HG02759 (cell line): ENCODE measurements at regions not wholly inside any gene's neighbourhood (a gene's known extent, or its start where the extent isn't known, plus 50 kb on each side); places are given as distances from the start of the nearest gene placed in this dataset.

Experiments used
- ATAC-seq: cut with Tn5 transposase; IDR thresholded peaks from one replicate; pipeline ENCODE4 v1.9.1; 2021; ENCODE audit warnings: mild to moderate bottlenecking, moderate library complexity; ENCODE audit not compliant: unreplicated experiment

DNA sequence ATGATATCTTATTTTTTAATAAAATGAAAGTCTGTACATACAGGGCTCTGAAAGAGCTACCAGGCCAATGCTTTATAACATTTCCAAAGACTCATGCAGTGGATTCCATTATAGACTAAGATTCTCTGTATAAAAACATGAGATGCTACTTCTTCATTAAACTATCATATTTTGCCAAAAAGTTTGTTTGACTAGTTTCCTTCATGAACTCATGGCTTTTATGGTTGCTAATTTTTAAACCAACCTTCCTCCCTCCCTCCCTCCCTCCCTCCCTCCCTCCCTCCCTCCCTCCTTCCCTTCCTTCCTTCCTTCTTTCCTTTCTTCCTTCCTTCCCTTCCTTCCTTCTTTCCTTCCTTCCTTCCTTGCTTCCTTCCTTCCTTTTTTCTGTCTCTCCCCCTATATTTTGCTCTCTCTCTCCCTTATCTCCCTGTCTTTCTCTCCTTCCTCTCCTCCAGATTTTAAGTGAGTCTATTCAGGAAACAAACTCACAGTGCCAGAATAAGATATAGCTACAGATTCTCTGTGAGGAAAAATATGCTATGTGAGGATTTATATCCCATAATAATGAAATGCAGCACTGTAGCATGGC, 961.5 kb upstream of the ZEB2 start:
- no peak for ATAC-seq

DNA sequence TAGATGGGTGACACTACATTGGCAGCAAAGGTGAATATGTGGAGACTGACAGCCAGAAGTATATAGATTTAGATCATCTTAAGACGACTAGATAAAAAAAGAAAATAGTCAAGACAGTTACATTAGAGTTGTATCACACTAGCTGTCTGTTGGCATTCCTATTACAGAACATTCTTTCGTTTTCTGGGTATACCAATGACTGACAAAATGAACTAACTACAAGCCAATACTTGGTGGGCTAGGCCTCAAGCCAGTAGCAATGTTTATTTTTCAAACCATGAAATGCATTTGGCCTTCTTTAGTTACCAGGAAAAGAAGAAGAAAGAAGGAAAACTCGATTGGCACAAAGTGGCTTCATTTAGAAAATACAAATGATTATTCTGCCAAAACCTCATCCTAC, 944.9 kb upstream of the ZEB2 start:
- ATAC-seq = no peak

DNA sequence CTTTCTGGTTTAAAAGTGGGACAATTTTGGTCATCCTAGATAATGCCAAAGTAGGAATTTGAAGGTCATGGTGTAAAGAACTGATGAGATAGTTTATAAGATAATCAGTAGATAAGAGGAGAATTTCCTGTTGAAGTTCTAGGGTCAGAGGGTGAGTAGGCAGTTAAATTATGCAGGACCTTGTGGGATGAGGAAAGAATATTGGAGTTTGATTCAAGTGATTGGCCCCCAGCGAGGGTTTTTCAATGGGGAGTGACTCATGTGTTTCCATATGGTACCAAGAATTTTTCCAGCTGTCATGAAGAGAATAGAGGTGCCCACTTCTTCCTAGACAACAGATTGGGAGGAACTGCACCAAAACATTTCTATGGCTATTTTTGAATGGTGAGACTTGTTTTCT, 940.2 kb upstream of the ZEB2 start:
- no peak for ATAC-seq

DNA sequence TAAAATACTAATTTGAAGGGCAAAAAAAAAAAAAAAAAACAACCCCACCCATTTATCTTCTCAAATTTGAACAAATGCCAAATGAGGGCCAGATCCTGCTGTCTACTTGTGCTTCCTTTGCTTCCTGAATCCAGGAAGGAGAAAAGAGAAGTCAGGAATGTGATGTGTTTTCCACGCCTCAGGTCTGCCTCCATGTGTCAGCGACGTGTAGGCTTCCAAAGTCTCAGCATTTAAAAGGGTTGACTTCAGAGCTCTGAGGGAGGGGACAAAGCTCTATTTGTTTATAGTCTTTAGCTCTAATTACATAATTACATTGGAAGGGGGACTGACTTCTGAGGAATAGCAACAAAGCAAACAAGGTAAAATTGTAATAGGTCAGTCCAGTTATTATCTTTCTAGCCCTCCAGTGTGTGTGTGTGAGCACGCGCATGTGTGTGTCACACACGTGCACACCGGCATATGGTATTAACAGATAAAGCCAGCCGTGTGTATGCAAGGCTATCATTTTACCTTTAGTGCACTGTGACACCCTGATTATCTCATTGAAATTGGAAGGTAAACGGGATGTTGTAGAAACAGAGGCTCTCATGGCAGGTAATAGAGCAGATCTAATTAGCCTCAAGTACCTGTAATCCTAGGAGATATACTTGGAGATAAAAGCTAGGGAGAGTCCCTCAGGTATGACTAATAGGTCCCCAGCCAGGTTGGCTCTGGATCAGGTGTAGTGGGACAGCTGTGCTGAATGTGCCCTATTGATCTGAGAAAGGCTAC, 911.4 kb upstream of the ZEB2 start:
- no peak for ATAC-seq

DNA sequence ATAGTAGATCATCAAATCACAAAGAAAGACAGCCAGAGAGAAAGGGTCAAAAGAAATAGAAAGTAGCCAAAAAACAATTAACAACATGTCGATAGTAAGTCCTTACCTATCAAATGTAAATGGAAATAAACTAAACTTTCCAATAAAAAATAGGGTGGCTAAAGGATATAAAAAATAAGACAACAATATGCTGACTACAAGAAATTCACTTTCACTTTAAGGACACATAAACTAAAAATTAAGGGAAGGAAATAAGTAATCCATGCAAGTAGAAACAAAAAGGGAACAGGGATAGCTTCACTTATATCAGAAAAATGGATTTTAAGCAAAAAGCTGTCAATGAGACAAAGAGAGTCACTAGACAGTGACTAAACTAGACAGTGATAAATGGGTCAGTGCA, 903.9 kb upstream of the ZEB2 start:
- no peak for ATAC-seq

DNA sequence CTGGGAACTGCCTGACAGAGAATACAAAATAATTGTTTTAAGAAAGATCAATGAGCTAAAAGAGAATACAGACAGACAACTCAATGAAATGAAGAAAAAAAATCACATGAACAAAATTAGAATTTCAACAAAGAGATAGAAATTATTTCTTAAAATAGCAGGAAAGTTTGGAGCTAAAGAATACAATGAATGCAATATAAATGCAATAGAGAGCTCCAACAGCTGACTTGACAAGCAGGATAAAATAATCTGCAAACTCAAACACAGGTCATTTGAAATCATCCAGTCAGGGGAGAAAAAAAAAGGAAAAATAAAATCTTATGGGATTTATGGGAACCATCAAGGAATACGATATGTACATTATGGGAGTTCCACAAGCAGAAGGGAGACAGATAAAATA, 902.7 kb upstream of the ZEB2 start:
- ATAC-seq = no peak

DNA sequence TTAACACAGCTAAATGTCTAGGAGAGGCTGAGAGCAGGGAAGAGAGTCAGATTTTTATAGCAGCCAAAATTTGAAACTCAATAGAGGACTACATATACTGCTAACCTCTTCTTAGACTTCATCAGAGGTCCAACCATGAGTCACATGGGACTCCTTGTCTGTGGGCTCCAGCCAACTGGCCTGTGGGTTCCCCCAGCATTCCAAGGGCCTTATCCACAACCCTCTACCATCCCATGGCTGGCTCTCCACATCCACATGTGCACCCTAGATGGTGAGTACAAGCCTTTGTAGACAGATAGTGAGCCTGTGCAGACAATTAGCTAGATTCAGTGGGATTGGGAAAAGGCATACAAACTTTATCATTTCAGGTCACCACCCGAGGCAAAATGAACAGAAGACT, 901.9 kb upstream of the ZEB2 start:
- ATAC-seq = no peak

DNA sequence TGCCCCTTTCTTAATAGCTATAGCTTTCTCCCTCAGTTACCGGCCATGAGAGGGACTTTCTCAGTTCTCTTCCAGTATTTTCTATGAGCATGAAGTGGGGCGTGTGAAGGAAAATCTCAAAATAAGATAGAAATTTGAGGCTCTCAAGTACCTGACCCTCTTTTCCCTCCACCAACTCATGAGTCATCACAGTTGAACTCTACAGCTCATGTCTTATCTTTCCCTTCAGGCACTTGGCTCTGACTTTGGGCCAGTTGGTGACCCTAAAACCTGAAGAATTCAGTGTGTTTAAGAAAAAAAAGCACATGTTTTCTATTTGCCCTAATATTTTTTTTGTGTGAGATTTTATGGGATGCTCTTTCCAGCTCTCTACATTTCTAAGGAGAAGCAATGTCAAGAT, 896.7 kb upstream of the ZEB2 start:
- ATAC-seq = no peak

DNA sequence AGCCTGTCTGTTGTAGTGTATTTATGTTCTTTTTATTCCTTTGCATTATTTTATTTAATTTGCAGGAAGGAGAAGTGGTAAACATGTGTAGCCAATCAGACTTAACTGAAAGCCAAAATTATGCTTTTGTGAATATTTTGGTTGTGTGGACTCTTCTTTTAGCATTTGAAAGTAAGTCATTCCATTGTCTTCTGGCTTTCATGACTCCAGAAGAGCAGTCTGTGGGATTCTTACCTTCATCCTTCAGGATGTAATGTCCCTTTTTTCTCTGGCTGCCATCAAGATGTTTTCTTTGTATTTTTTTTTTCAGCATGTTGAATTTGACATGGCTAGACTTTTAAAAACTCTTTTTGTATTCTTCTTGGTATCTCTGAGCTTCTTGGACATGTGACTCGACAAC, 895.2 kb upstream of the ZEB2 start:
- ATAC-seq = no peak

DNA sequence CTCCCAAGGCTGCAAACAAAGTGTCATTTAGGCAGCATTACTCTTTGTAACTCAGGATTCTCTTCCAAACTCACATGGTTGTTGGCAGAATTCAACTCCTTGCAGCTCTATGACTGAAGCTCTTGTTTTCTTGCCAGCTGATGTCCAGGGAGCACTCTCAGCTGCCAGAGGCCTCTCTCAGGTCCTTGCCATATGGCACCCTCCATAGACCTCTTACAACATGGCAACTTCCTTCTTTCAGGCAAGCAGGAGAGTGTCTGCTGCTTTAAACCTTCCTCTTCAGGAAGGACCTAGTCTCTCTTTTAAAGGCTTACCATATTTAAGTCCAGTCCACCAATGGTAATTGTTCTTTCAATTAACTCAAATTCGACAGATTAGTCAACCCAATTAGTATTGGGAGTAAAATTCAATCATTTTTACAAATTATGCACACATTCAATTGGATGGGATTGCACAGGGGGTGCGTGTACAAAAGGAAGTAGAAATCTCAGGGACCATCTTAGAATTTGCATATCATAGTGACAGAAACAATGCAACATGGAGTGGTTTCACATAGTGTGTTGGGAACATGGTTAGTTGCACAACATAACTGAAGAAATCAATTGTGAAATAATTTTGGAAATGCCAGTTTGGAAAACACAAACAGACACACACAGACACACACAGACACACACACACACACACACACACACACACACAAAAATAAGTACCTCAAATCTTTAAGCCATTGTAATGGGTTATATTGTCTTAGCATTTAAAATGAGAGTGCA, 893.5 kb upstream of the ZEB2 start:
- ATAC-seq = no peak

DNA sequence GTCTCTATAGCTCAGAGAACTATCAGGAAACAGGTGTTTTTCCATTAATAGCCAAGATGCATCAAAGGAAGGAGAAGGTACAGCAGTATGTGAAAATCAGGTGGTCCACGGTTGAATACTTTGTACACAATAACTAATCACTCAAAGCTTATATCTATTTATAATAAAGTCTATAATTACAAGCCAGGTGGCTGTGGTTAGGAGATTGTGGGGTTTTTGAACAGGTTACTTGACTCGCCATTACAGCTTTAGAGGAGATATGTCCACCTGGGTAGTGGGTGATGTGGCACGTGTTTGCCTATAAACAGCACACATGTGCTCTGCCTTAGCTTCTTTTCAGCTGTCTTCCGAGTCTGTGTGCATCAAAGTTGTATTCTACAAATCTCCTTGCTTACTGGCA, 892.2 kb upstream of the ZEB2 start:
- ATAC-seq = peak; percentile 52

DNA sequence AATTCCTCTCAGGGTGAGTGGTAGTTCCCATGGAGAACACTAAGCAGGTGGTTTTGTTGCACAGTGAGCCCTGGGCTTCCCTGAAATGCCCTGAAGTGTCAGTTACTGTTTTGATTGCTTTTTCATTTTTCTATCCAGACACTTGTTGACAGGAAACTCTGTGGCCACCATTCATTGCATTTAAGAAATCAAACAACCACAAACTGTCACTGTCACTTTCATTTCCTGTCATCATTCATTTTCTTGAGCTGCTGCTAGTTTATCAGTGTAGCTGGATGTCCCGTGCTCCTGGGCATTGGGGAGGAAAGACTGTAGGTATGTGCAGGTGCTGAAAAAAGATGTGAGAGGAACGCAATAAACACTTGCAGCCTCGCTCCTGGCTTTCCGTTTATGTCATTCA, 891.6 kb upstream of the ZEB2 start:
- peak; percentile 91 for ATAC-seq

DNA sequence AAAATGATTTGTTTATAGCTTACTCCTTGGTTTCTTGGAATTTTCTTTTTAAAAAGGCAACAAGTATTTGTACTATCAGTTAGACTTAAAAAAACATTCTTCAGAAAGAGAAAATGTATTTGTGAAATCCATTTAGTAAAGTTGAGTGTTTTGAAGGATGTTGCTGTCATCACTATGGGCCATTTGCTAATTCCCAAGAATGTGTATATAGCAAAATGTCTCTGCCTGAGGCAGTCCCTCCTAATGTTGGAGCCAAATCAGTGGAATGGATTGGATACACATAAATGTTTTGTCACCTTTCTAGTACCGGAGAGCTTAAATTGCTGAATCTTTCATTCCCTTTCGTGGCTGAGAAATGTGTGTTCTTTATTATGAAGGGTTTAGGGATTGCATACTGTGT, 890.2 kb upstream of the ZEB2 start:
- ATAC-seq = no peak

DNA sequence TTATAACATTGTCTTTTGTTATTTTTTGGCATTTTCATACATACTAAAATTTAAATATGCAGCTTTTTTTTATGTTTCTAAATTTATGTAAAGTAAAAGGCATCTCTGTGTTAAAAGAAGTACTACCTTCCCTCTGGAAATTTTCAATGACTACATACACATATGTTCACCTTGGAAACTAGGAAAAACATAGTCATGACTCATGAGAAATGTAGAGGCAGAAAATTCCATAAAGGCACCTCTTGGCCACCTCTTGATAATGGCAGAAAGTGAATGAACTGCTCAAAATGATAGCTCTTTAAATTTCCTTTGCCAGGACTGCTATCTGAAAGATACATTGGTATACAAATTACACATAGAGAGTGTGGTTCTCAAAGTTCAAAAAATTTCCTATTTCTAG, 889.1 kb upstream of the ZEB2 start:
- ATAC-seq = no peak

DNA sequence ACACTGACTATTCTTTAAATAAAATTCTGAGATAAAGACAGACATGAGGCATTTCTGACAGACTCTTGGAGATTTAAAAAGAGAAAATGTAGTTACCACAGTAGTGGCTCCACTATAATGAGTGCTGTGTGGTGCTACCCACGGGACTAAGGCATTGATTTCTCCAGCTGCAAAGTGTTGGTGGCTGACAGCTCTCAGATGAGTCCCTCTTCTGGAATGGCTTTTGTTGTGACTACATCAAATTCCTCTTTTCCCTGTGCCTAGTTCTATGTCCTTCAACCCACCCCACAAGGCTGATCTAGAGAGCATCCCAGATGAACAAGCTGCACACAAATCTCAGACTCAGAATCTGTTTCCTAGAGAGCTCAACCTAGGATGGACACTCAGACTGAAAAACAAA, 884.8 kb upstream of the ZEB2 start:
- no peak for ATAC-seq

DNA sequence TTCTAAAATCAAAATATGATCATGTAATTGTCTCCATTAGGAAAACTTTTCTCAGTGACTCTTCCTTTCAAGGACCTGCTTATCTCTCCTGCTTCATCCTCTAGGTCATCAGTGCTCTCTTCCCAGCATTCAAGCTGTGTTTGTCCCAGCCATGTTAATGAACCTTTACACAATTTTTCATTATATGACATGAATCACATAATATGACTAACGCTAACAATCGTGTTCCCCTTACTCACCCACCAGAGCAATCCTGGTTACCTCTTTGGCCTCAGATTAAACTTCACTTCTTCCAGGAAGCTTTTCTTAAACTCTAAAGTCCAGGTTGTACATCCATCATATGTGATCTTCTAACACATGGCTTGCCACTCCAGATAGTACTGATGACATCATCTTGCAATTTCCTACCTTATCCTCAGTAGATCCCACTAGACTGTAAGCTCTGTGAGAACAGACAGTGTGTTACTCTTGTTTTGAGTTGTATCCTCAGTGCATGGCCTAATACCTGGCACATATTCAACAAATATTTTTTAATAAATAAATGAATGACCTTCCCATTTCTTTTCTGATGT, 882.9 kb upstream of the ZEB2 start:
- ATAC-seq = no peak

DNA sequence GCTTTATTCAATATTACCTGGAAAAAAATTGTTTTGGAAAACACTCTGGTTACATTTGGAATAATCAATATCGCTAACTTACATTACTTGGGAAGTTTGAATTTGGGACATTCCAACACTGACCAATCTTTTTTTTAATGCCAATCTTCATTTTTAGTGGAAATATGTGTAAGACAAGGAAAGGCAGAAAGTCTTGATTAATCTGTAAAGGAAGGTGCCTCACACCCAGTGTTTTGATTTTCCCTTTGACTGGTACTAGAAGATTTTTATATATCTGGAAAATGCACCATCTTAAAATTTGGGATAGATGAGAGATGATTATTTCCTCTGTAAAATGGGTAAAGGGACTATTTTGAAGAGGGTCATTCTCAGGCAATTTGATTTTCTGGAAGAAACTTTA, 879.2 kb upstream of the ZEB2 start:
- no peak for ATAC-seq

DNA sequence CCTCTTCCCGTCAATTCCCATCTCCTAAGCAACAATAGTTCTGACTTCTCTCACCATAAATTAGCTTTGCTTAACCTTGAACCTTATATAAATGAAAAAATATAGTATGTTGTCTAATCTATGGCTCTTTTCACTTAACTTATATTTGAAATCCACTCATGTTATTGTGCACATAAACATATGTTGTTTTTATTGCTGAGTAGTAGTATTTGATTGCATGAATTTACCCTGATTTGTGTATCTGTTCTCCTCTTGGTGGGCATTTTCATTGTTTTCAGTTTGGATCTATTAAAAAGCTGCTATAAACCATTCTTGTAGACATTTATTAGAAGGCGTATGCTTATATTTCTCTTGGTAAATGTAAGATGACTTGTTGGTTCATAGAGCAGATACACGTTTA, 874.3 kb upstream of the ZEB2 start:
- no peak for ATAC-seq

DNA sequence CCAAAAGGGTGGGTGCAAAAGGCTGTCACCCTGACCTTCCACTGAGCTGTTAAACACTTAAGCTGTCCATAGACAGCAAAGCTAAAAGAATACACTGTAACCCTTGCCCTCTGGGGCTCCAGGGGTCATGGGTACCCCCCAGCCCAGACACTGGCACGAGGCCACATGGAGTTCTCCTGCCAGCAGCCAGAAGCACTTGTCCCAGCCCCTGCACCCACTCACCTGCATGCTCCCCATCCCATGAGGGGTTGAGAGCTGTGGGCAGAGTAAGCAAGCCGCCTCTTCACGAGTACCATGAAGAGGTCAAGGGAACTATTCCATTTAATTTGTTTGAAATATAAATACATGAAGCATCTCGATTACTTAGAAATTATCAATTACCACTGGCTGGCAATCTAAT, 867.1 kb upstream of the ZEB2 start:
- no peak for ATAC-seq

DNA sequence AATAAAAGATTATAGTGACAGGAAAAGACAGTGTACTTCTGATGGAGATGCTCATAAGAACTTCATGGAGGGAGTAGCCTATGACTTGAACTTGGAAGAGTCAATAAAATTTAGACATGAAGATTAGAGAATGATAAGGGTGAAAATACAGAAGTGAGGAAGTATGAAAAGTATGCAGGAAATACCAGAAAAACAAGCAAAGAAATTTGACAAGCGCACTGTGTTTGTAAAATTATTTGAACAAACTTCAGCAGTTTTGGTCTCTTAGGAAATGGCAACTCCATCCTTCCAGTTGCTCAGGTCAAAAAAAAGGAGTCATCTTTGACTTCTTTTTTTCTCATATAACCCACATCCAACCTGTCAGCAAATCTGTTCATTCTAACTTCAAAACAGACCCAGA, 864.0 kb upstream of the ZEB2 start:
- no peak for ATAC-seq

DNA sequence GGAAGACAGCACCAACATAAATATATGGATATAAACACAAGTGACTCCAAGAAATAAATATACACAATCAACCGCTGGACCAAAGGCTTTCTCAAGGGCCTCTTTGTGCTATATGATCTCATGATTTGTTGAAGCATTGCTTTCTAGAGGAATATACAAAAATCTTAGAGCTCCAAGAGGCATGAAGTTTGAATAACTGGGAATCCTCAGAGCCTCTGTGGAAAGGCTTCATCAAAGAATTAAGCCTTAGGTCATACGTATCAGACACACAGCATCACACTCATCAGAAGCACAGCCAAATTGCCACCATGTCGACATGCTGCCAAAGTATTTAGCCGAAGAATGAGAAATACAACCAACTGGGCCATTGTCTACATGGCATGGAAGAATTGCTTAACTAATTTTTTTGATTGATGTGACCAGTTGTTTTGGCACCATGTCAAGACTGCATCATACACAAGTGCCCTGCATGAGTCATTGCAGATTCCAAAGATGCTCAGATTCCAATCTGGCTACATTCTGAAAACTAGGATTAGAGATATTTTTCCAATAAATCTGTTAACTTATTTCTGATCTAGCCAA, 860.6 kb upstream of the ZEB2 start:
- ATAC-seq = no peak

DNA sequence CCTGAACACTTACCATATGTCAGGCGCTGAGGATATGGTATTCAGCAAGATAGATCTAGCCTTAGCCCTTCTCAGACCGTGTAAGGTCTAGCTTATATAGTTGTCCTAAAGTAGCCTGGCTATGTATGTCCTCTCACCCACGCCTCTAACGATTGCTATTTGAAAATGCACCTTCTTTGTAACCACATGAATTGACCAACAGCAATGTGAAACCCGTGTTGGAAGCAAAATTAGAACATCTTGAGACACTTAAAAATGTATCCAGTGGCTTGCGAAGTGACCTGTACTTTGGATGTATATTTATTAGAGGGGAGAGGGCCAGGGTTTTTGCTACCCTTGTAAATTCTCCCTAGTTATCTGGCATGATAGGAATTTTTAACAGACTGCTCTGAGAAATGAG, 860.0 kb upstream of the ZEB2 start:
- ATAC-seq = no peak
